Tibial nerve (tissue), 4 donors: ENCODE measurements at regions not wholly inside any gene's neighbourhood (a gene's known extent, or its start where the extent isn't known, plus 50 kb on each side); places are given as distances from the start of the nearest gene placed in this dataset.

Source experiments
- DNase-seq, 2 donors: peaks; one replicate each; pipeline ENCODE4 v3.0.0-alpha.2; 2019; ENCODE audit warnings: low spot score in 2 of 2
- H3K27ac ChIP-seq, 4 donors: fragments of 200-600 bp; sonication (generic) in 3 of 4; one replicate each; pipeline ENCODE4 v1.5.1; 2017 to 2019; ENCODE audit warnings: mild to moderate bottlenecking in 1 of 4
- H3K27me3 ChIP-seq, 2 donors: fragments of 200-600 bp; sonication (generic) in 1 of 2; one replicate each; pipeline versions ENCODE4 v1.5.1 to v1.6.0; 2017 to 2019
- H3K36me3 ChIP-seq, 3 donors: fragments of 200-600 bp; sonication (generic); one replicate each; pipeline ENCODE4 v1.5.1; 2018 to 2019
- H3K4me1 ChIP-seq, 4 donors: fragments of 200-600 bp; sonication (generic) in 3 of 4; one replicate each; pipeline ENCODE4 v1.5.1; 2017 to 2019
- H3K4me3 ChIP-seq, 4 donors: fragments of 200-600 bp; sonication (generic) in 3 of 4; one replicate each; pipeline ENCODE4 v1.5.1; 2017 to 2019; ENCODE audit warnings: mild to moderate bottlenecking in 1 of 4, moderate library complexity in 1 of 4
- H3K9me3 ChIP-seq, 4 donors: fragments of 200-600 bp; sonication (generic) in 3 of 4; one replicate each; pipeline ENCODE4 v1.5.1; 2017 to 2019
- CTCF ChIP-seq, 5 experiments: fragments of 200-600 bp in 3 of 5; fragments of 450-650 bp in 2 of 5; sonication (generic) in 3 of 5; IDR thresholded peaks; one replicate each; pipeline ENCODE4 v1.5.1; 2016 to 2019; ENCODE audit warnings: antibody characterized with exemption in 5 of 5, mild to moderate bottlenecking in 3 of 5, moderate library complexity in 2 of 5
- EP300 ChIP-seq, 2 donors: sonication (generic); formaldehyde crosslinking; IDR thresholded peaks; one replicate each; pipeline ENCODE4 v1.6.1; 2017; ENCODE audit warnings: antibody characterized with exemption in 2 of 2, mild to moderate bottlenecking in 1 of 2
- POLR2A ChIP-seq, 2 donors: fragments of 450-650 bp; IDR thresholded peaks; one replicate each; pipeline ENCODE4 v1.6.1; 2017; ENCODE audit warnings: antibody characterized with exemption in 2 of 2, mild to moderate bottlenecking in 2 of 2, moderate library complexity in 2 of 2
- WGBS, 2 donors: methylation state at CpG; one replicate each; pipeline ENCODE4 v1.1.5; 2018; 5-methylcytosine and 5-hydroxymethylcytosine counted together

- H3K9me3 ChIP-seq = no peaks in the 10 kb centered on the region
- no peaks in the 10 kb centered on the region for H3K4me1 ChIP-seq
- H3K4me3 ChIP-seq = no peak overlapping the region
- 54 to 67% methylated on average over 3 of the region's 3 CpGs for WGBS, 2 donors
- no peak for DNase-seq
- H3K27me3 ChIP-seq = no peaks in the 10 kb centered on the region
- no peaks in the 10 kb centered on the region for H3K36me3 ChIP-seq
- no peak overlapping the region for H3K27ac ChIP-seq
- TF ChIP-seq EP300 (IDR thresholded peaks at IDR 0.05) (no peak), POLR2A (IDR thresholded peaks at IDR 0.05) (no peak), CTCF (IDR thresholded peaks at IDR 0.05) (no peak)
Measured at GRCh38 chr12:71071536-71072097, 86.2 kb downstream of the TSPAN8 start.

- Histone ChIP-seq H3K27ac (no peak overlapping the region), H3K27me3 (no peaks in the 10 kb centered on the region), H3K9me3 (no peaks in the 10 kb centered on the region), H3K4me1 (no peaks in the 10 kb centered on the region), H3K4me3 (no peak overlapping the region), H3K36me3 (no peaks in the 10 kb centered on the region)
- TF ChIP-seq POLR2A (IDR thresholded peaks at IDR 0.05) (no peak), CTCF (IDR thresholded peaks at IDR 0.05) (no peak), EP300 (IDR thresholded peaks at IDR 0.05) (no peak)
- DNase-seq = no peak
- WGBS, 2 donors = 84 to 85% methylated on average over 3 of the region's 3 CpGs
Measured at GRCh38 chr12:71070416-71071128, 87.2 kb downstream of the TSPAN8 start.

GRCh38 chr12:71069311-71069710, 88.5 kb downstream of the TSPAN8 start:
- Histone ChIP-seq H3K27me3 (no peaks in the 10 kb centered on the region), H3K9me3 (no peaks in the 10 kb centered on the region), H3K4me1 (no peaks in the 10 kb centered on the region), H3K27ac (no peak overlapping the region), H3K4me3 (no peak overlapping the region), H3K36me3 (no peaks in the 10 kb centered on the region)
- DNase-seq = no peak
- TF ChIP-seq POLR2A (IDR thresholded peaks at IDR 0.05) = no peak
- no peak for TF ChIP-seq EP300 (IDR thresholded peaks at IDR 0.05)
- TF ChIP-seq CTCF (IDR thresholded peaks at IDR 0.05) = no peak
- WGBS, 2 donors = 70 to 75% methylated on average over 2 of the region's 2 CpGs

- 72 to 84% methylated on average over 7 of the region's 7 CpGs for WGBS, 2 donors
- Histone ChIP-seq H3K4me1 (no peaks in the 10 kb centered on the region), H3K9me3 (no peaks in the 10 kb centered on the region), H3K36me3 (no peaks in the 10 kb centered on the region), H3K4me3 (no peak overlapping the region), H3K27ac (no peak overlapping the region), H3K27me3 (no peaks in the 10 kb centered on the region)
- DNase-seq = no peak
- TF ChIP-seq POLR2A (IDR thresholded peaks at IDR 0.05) = no peak
- TF ChIP-seq CTCF (IDR thresholded peaks at IDR 0.05) = no peak
- no peak for TF ChIP-seq EP300 (IDR thresholded peaks at IDR 0.05)
Measured at GRCh38 chr12:71063087-71063486, 94.7 kb downstream of the TSPAN8 start.

- WGBS, 2 donors = 89 to 91% methylated on average over 1 of the region's 1 CpG
- no peaks in the 10 kb centered on the region for H3K36me3 ChIP-seq
- no peaks in the 10 kb centered on the region for H3K4me1 ChIP-seq
- H3K9me3 ChIP-seq = no peaks in the 10 kb centered on the region
- no peak for TF ChIP-seq CTCF (IDR thresholded peaks at IDR 0.05)
- TF ChIP-seq POLR2A (IDR thresholded peaks at IDR 0.05) = no peak
- no peak for TF ChIP-seq EP300 (IDR thresholded peaks at IDR 0.05)
- no peak overlapping the region for H3K27ac ChIP-seq
- no peaks in the 10 kb centered on the region for H3K27me3 ChIP-seq
- no peak for DNase-seq
- H3K4me3 ChIP-seq = no peak overlapping the region
Measured at GRCh38 chr12:71061451-71061850, 96.3 kb downstream of the TSPAN8 start.
